SU-DHL-6 (cell line): ENCODE measurements at regions not wholly inside any gene's neighbourhood (a gene's known extent, or its start where the extent isn't known, plus 50 kb on each side); places are given as distances from the start of the nearest gene placed in this dataset.

Experiments
- H2AFZ ChIP-seq: fragments of 200-600 bp; sonication (generic); 2 replicates; pipeline ENCODE4 v1.6.1; 2014; ENCODE audit warnings: low read depth, mild to moderate bottlenecking, moderate library complexity, mixed read lengths, antibody characterized with exemption, low read length; ENCODE audit not compliant: severe bottlenecking
- H3F3A ChIP-seq: fragments of 200-600 bp; shearing (Covaris generic); 2 replicates; pipeline ENCODE4 v1.6.0; 2016; ENCODE audit warnings: antibody characterized with exemption, mild to moderate bottlenecking; ENCODE audit not compliant: insufficient read depth
- H3K27ac ChIP-seq: fragments of 200-600 bp; sonication (generic); 2 replicates; pipeline ENCODE4 v1.5.1; 2016; ENCODE audit warnings: low read depth, mild to moderate bottlenecking, low read length, moderate library complexity, mixed read lengths
- H3K27me3 ChIP-seq: fragments of 200-600 bp; sonication (generic), shearing (Covaris generic); 2 replicates; pipeline ENCODE4 v1.6.0; 2014; ENCODE audit warnings: mild to moderate bottlenecking, low read length
- H3K36me3 ChIP-seq: fragments of 200-600 bp; sonication (generic); 2 replicates; pipeline ENCODE4 v1.6.1; 2014; ENCODE audit warnings: mild to moderate bottlenecking, low read length, mixed read lengths
- H3K4me2 ChIP-seq: fragments of 300-600, 200-600 bp; shearing (Covaris generic), sonication (generic); 2 replicates; pipeline ENCODE4 v1.6.0; 2014; ENCODE audit warnings: low read length, low read depth, mild to moderate bottlenecking; ENCODE audit not compliant: poor library complexity, severe bottlenecking
- H3K4me3 ChIP-seq: fragments of 200-600 bp; sonication (generic); 2 replicates; pipeline ENCODE4 v1.5.1; 2014; ENCODE audit warnings: antibody characterized with exemption, low read length, mild to moderate bottlenecking, mixed read lengths; ENCODE audit not compliant: insufficient read depth, poor library complexity, severe bottlenecking
- H3K79me2 ChIP-seq: fragments of 200-600 bp; sonication (generic); 2 replicates; pipeline ENCODE4 v1.6.1; 2014; ENCODE audit warnings: mild to moderate bottlenecking, low read length, moderate library complexity; ENCODE audit not compliant: insufficient read depth
- H3K9ac ChIP-seq: fragments of 200-600 bp; sonication (generic); 2 replicates; pipeline ENCODE4 v1.7.0; 2014; ENCODE audit warnings: mild to moderate bottlenecking, low read length
- H3K9me2 ChIP-seq: fragments of 200-600 bp; sonication (generic); replicated peaks from 2 replicates; pipeline ENCODE4 v1.6.1; 2014; ENCODE audit warnings: low read length; ENCODE audit not compliant: insufficient read depth
- H3K9me3 ChIP-seq: fragments of 200-600 bp; sonication (generic); 2 replicates; pipeline ENCODE4 v1.6.1; 2014; ENCODE audit warnings: low read length, mixed read lengths; ENCODE audit not compliant: insufficient read depth
- H4K20me1 ChIP-seq: fragments of 200-600 bp; sonication (generic); 2 replicates; pipeline ENCODE4 v1.6.1; 2014; ENCODE audit warnings: low read depth, mild to moderate bottlenecking, antibody characterized with exemption, low read length, moderate library complexity, mixed read lengths
- CTCF ChIP-seq: fragments of 200-600 bp; sonication (generic); IDR thresholded peaks from one replicate; pipeline ENCODE4 v1.5.1; 2017; ENCODE audit warnings: antibody characterized with exemption, mild to moderate bottlenecking, low read length, moderate library complexity; ENCODE audit not compliant: insufficient read depth, poor library complexity, severe bottlenecking
- EZH2phosphoT487 ChIP-seq: fragments of 200-600 bp; sonication (generic), shearing (Covaris generic); conservative IDR thresholded peaks from 2 replicates; pipeline ENCODE4 v1.6.1; 2018; ENCODE audit warnings: mild to moderate bottlenecking, antibody characterized with exemption, low read length, moderate library complexity, mixed read lengths

GRCh38 chr19:29436591-29437103 lies 89.1 kb upstream of the VSTM2B start:
- Histone ChIP-seq H3K9me2 (no peaks in the 10 kb centered on the region), H3K4me3 (no peak overlapping the region), H3K9me3 (no peaks in the 10 kb centered on the region), H3K36me3 (no peaks in the 10 kb centered on the region), H3K27ac (no peak overlapping the region), H3K27me3 (no peaks in the 10 kb centered on the region), H3K4me2 (no peak overlapping the region), H3K79me2 (no peaks in the 10 kb centered on the region), H2AFZ (no peak overlapping the region), H3K9ac (no peak overlapping the region), H4K20me1 (no peaks in the 10 kb centered on the region), H3F3A (no peaks in the 10 kb centered on the region)
- TF ChIP-seq EZH2phosphoT487 (no peak), CTCF (no peak)

- Histone ChIP-seq H3F3A (no peaks in the 10 kb centered on the region), H3K27ac (no peak overlapping the region), H3K36me3 (no peaks in the 10 kb centered on the region), H3K9ac (no peak overlapping the region), H3K4me3 (no peak overlapping the region), H2AFZ (no peak overlapping the region), H4K20me1 (no peaks in the 10 kb centered on the region), H3K4me2 (no peak overlapping the region), H3K9me3 (no peaks in the 10 kb centered on the region), H3K27me3 (no peaks in the 10 kb centered on the region), H3K9me2 (no peaks in the 10 kb centered on the region), H3K79me2 (no peaks in the 10 kb centered on the region)
- TF ChIP-seq CTCF = no peak
- TF ChIP-seq EZH2phosphoT487 = no peak
These were observed 86.8 kb upstream of the VSTM2B start for GRCh38 chr19:29439021-29439420.

- TF ChIP-seq CTCF = no peak
- TF ChIP-seq EZH2phosphoT487 = no peak
- Histone ChIP-seq H3K79me2 (no peaks in the 10 kb centered on the region), H3K4me3 (no peak overlapping the region), H3K27me3 (no peaks in the 10 kb centered on the region), H4K20me1 (no peaks in the 10 kb centered on the region), H3K4me2 (no peak overlapping the region), H3K9me3 (no peaks in the 10 kb centered on the region), H2AFZ (no peak overlapping the region), H3K9ac (no peak overlapping the region), H3F3A (no peaks in the 10 kb centered on the region), H3K36me3 (no peaks in the 10 kb centered on the region), H3K9me2 (no peaks in the 10 kb centered on the region), H3K27ac (no peak overlapping the region)
These were observed 85.9 kb upstream of the VSTM2B start for GRCh38 chr19:29439688-29440550.
